Breast epithelium (tissue), 4 donors: ENCODE measurements at regions not wholly inside any gene's neighbourhood (a gene's known extent, or its start where the extent isn't known, plus 50 kb on each side); places are given as distances from the start of the nearest gene placed in this dataset.
"Not testable (repeated sequence)": the region's sequence is repeated elsewhere in the genome, so short reads cannot be mapped to it uniquely, and the experiment has no call there.

Experiments
- DNase-seq, 2 donors: peaks; one replicate each; pipeline ENCODE4 v3.0.0-alpha.2; 2019; ENCODE audit warnings: low spot score in 2 of 2
- H3K27ac ChIP-seq, 2 donors: fragments of 200-600 bp; sonication (generic) in 1 of 2; one replicate each; pipeline ENCODE4 v1.5.1; 2016 to 2019; ENCODE audit warnings: mild to moderate bottlenecking in 1 of 2
- H3K27me3 ChIP-seq, 2 donors: fragments of 200-600 bp; sonication (generic) in 1 of 2; one replicate each; pipeline versions ENCODE4 v1.5.1 to v1.6.0; 2017 to 2019; ENCODE audit warnings: control low read depth in 1 of 2, mild to moderate bottlenecking in 1 of 2
- H3K36me3 ChIP-seq: fragments of 200-600 bp; one replicate; pipeline ENCODE4 v1.5.1; 2019
- H3K4me1 ChIP-seq, 2 donors: fragments of 200-600 bp; sonication (generic); one replicate each; pipeline ENCODE4 v1.5.1; 2016 to 2019; ENCODE audit warnings: control low read depth in 1 of 2
- H3K4me3 ChIP-seq, 3 donors: fragments of 200-600 bp; sonication (generic); 1 replicate in 2 of 3; 2 replicates in 1 of 3; pipeline ENCODE4 v1.5.1; 2016 to 2019; ENCODE audit warnings: mild to moderate bottlenecking in 3 of 3, moderate library complexity in 2 of 3
- H3K9me3 ChIP-seq, 2 donors: fragments of 200-600 bp; sonication (generic) in 1 of 2; one replicate each; pipeline ENCODE4 v1.5.1; 2016 to 2019; ENCODE audit warnings: control low read depth in 1 of 2
- CTCF ChIP-seq, 3 donors: fragments of 450-650 bp; IDR thresholded peaks; one replicate each; pipeline ENCODE4 v1.5.1; 2016 to 2017; ENCODE audit warnings: antibody characterized with exemption in 3 of 3, mild to moderate bottlenecking in 3 of 3, moderate library complexity in 3 of 3
- POLR2A ChIP-seq: fragments of 450-650 bp; IDR thresholded peaks from one replicate; pipeline ENCODE4 v1.6.1; 2016; ENCODE audit warnings: antibody characterized with exemption, mild to moderate bottlenecking, moderate library complexity
- POLR2AphosphoS5 ChIP-seq, 3 donors: sonication (generic); formaldehyde crosslinking; IDR thresholded peaks; one replicate each; pipeline ENCODE4 v1.6.1; 2017; ENCODE audit warnings: antibody characterized with exemption in 3 of 3
- intact Hi-C: fragments of 100-400 bp; cut with DNase I; formaldehyde crosslinking; loops from one replicate; pipeline ENCODE4 v1.15.1; 2023; ENCODE audit warnings: low total_unique reads

DNA sequence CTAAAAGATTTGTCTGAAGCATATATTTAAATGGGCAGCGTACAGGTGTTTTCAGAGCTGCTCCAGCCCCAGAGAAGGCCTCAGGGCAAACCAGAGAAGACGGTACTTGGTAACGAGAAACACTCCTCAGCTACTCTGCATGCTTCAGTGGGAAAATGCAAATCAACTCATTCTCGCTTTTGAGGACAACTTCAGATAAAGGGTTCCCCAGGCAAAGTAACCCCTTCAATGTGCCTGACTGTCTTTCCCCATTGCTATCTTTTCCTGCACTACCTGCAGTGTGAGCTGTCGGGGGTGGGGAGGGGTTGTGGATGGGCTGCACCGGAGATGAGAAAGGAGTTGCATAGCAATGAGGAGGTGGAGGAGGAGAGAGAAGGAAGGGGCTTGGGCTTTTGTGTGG is 339.7 kb upstream of the CLINT1 start:
- H3K27ac ChIP-seq = no peak overlapping the region
- no peaks in the 10 kb centered on the region for H3K36me3 ChIP-seq
- no peak for DNase-seq
- H3K27me3 ChIP-seq = no peaks in the 10 kb centered on the region
- H3K9me3 ChIP-seq = no peaks in the 10 kb centered on the region
- intact Hi-C loops = no loop called here
- no peak overlapping the region for H3K4me3 ChIP-seq
- no peaks in the 10 kb centered on the region for H3K4me1 ChIP-seq
- TF ChIP-seq POLR2A = no peak
- no peak for TF ChIP-seq CTCF (IDR thresholded peaks at IDR 0.05)
- TF ChIP-seq POLR2AphosphoS5 (IDR thresholded peaks at IDR 0.05) = no peak

DNA sequence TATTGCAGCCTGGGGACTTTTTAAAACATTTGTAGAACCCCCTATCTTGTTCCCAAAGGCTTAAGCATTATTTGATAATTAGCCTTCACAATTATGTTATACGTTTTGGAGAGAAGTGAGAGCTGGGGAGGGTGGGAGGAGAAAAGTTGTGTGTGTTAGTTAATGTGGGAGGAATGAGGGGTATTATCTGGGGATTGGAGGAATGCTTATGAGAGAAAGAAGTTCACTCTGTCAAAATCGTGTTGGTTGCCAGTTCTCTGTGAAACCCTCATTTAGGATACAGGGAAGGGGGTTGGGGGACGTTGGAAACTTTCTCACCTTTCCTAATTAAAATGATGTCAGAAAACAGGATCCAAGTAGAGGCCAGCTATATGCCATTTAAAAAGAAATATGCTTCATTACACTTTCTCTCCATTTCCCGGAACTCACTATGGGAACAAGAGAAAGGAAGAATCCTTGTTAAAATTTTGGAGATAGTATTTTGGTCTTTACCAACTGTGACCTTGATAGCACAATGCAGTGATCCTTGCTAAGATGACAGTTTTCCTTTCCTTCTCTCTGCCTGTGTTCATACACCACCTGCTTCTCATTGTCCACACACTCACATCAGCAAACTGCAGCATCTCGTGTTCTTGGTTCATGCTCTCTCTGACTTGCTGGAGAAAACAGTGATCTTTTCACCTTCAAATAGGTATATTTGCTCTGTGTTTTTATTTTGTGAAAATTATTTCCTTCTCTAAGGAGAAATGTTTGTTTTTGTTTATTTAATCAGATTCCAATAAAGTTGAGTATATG is 336.7 kb upstream of the CLINT1 start:
- no peak for DNase-seq
- no peaks in the 10 kb centered on the region for H3K36me3 ChIP-seq
- H3K27me3 ChIP-seq = no peaks in the 10 kb centered on the region
- intact Hi-C loops = no loop called here
- H3K27ac ChIP-seq = no peak overlapping the region
- peaks cover 0 to 4% of the 10 kb centered on the region in 2 donors for H3K9me3 ChIP-seq
- no peak overlapping the region for H3K4me3 ChIP-seq
- H3K4me1 ChIP-seq = no peaks in the 10 kb centered on the region
- TF ChIP-seq POLR2A (no peak), POLR2AphosphoS5 (IDR thresholded peaks at IDR 0.05) (no peak), CTCF (IDR thresholded peaks at IDR 0.05) (no peak)

DNA sequence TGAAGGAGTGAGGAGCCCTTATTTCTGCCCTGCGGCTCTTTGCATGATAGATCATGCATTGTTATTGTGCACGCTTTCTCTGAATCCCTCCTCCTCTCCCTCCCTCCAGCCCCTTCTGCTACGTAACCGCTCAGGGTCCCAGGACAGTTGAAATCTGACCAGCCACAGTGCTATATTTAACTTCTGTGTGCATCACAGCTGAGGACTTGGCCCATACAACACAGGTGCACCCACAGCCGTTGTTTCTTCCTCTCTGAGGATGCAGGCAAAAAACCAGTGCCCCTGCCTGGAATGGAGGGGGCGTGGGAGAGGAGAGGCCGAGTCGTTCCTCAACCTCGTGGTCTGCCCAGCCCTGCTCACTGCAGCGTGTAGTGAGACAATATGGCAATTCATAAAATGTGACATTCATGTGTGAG is 335.6 kb upstream of the CLINT1 start:
- Histone ChIP-seq H3K27ac (no peak overlapping the region), H3K9me3 (peaks cover 0 to 4% of the 10 kb centered on the region in 2 donors), H3K36me3 (no peaks in the 10 kb centered on the region), H3K4me1 (no peaks in the 10 kb centered on the region), H3K27me3 (no peaks in the 10 kb centered on the region), H3K4me3 (no peak overlapping the region)
- no peak for DNase-seq
- intact Hi-C loops = no loop called here
- no peak for TF ChIP-seq POLR2A
- TF ChIP-seq POLR2AphosphoS5 (IDR thresholded peaks at IDR 0.05) = no peak
- TF ChIP-seq CTCF (IDR thresholded peaks at IDR 0.05) = no peak

- H3K4me1 ChIP-seq, H3K4me3 ChIP-seq, intact Hi-C loops, DNase-seq, H3K27ac ChIP-seq, H3K9me3 ChIP-seq, H3K27me3 ChIP-seq, H3K36me3 ChIP-seq: not testable (repeated sequence)
Observed at GRCh38 chr5:158193395-158193794, 334.4 kb upstream of the CLINT1 start.

GRCh38 chr5:158180407-158180806 is 321.5 kb upstream of the CLINT1 start:
- intact Hi-C loops = no loop called here
- H3K36me3 ChIP-seq = no peaks in the 10 kb centered on the region
- TF ChIP-seq CTCF (IDR thresholded peaks at IDR 0.05) (no peak), POLR2AphosphoS5 (IDR thresholded peaks at IDR 0.05) (no peak), POLR2A (no peak)
- H3K27me3 ChIP-seq = no peaks in the 10 kb centered on the region
- DNase-seq = no peak
- no peak overlapping the region for H3K27ac ChIP-seq
- no peaks in the 10 kb centered on the region for H3K9me3 ChIP-seq
- H3K4me3 ChIP-seq = no peak overlapping the region
- H3K4me1 ChIP-seq = peaks cover 0 to 1% of the 10 kb centered on the region in 2 donors
